Right cardiac atrium (tissue), 5 donors: ENCODE measurements at regions not wholly inside any gene's neighbourhood (a gene's known extent, or its start where the extent isn't known, plus 50 kb on each side); places are given as distances from the start of the nearest gene placed in this dataset.
"Not testable (repeated sequence)": the region's sequence is repeated elsewhere in the genome, so short reads cannot be mapped to it uniquely, and the experiment has no call there.

Source experiments
- ATAC-seq, 2 donors: fragments of 200-7000 bp; cut with Tn5 transposase; one replicate each; pipeline versions ENCODE4 v1.8.0 to v1.9.1; 2020; ENCODE audit warnings: moderate library complexity in 2 of 2, mild to moderate bottlenecking in 1 of 2
- DNase-seq, 3 donors: peaks; one replicate each; pipeline ENCODE4 v3.0.0-alpha.2; 2020
- H3K27ac ChIP-seq: one replicate; pipeline ENCODE4 v1.5.1; 2013; ENCODE audit warnings: mild to moderate bottlenecking, low read length, control low read depth, moderate library complexity
- H3K27me3 ChIP-seq: one replicate; pipeline ENCODE4 v1.6.1; 2013; ENCODE audit not compliant: control insufficient read depth, insufficient read depth
- H3K4me1 ChIP-seq: one replicate; pipeline ENCODE4 v1.6.1; 2013; ENCODE audit warnings: low read length; ENCODE audit not compliant: control insufficient read depth, insufficient read depth
- H3K4me3 ChIP-seq: one replicate; pipeline ENCODE4 v1.5.1; 2013; ENCODE audit warnings: low read length, control low read depth
- H3K9me3 ChIP-seq: one replicate; pipeline ENCODE4 v1.6.1; 2013; ENCODE audit warnings: low read length; ENCODE audit not compliant: control insufficient read depth
- WGBS: extraction: QIAGEN DNeasy Blood & Tissue Kit; methylation state at CpG from one replicate; pipeline ENCODE4 v1.1.7; 2013; 5-methylcytosine and 5-hydroxymethylcytosine counted together
- intact Hi-C, 4 donors: fragments of 100-400 bp; cut with DNase I; formaldehyde crosslinking; loops; one replicate each; pipeline versions ENCODE4 v1.11.0 to v1.14.0; 2022 to 2023
- donor health status: healthy with polysubstance abuse.
- donor health status: DM: no; HTN: yes; CAD: no.
- donor health status: DM: no; HTN: no; CAD: no.
- donor health status: DM: no; HTN: yes; CAD: no; lungs with severe emphysema.
- donor health status: DM: yes; HTN: yes; CAD: no.

- DNase-seq (peak; percentile 48 to 73 (median 71)), ATAC-seq (peak; percentile 88 to 89)
- no peak overlapping the region for H3K4me3 ChIP-seq
- H3K27me3 ChIP-seq: no peaks in the 10 kb centered on the region
- peak overlapping the region; percentile 76 for H3K27ac ChIP-seq
- H3K9me3 ChIP-seq: no peaks in the 10 kb centered on the region
- no peaks in the 10 kb centered on the region for H3K4me1 ChIP-seq
- 48% methylated on average over 29 of the region's 29 CpGs for WGBS
- intact Hi-C loops: no loop called here
These were observed 72.2 kb upstream of the SLC25A33 start for GRCh38 chr1:9466780-9467758.

GRCh38 chr1:9469882-9470281 lies 69.4 kb upstream of the SLC25A33 start:
- WGBS: 91% methylated on average over 3 of the region's 3 CpGs
- DNase-seq, H3K4me3 ChIP-seq, ATAC-seq, H3K27me3 ChIP-seq, H3K27ac ChIP-seq, H3K4me1 ChIP-seq, H3K9me3 ChIP-seq, intact Hi-C loops: not testable (repeated sequence)

GRCh38 chr1:9471679-9472078 lies 67.6 kb upstream of the SLC25A33 start:
- intact Hi-C loops: no loop called here
- Histone ChIP-seq H3K9me3 (no peaks in the 10 kb centered on the region), H3K27me3 (no peaks in the 10 kb centered on the region), H3K27ac (no peak overlapping the region), H3K4me1 (no peaks in the 10 kb centered on the region), H3K4me3 (no peak overlapping the region)
- ATAC-seq (no peak), DNase-seq (peak in 1 of 3 donors; percentile 43)
- 57% methylated on average over 15 of the region's 15 CpGs for WGBS

GRCh38 chr1:9472386-9473031 lies 66.8 kb upstream of the SLC25A33 start:
- 57% methylated on average over 13 of the region's 13 CpGs for WGBS
- H3K27ac ChIP-seq: peak overlapping the region; percentile 30
- DNase-seq (peak in 1 of 3 donors; percentile 26), ATAC-seq (no peak)
- intact Hi-C loops: no loop called here
- no peaks in the 10 kb centered on the region for H3K27me3 ChIP-seq
- no peaks in the 10 kb centered on the region for H3K9me3 ChIP-seq
- H3K4me3 ChIP-seq: no peak overlapping the region
- H3K4me1 ChIP-seq: no peaks in the 10 kb centered on the region

GRCh38 chr1:9473032-9473807 lies 66.0 kb upstream of the SLC25A33 start:
- peak overlapping the region; percentile 30 for H3K27ac ChIP-seq
- 41% methylated on average over 14 of the region's 14 CpGs for WGBS

GRCh38 chr1:9475061-9475627 lies 64.1 kb upstream of the SLC25A33 start:
- no peaks in the 10 kb centered on the region for H3K9me3 ChIP-seq
- H3K4me3 ChIP-seq: no peak overlapping the region
- ATAC-seq (no peak), DNase-seq (peak in 1 of 3 donors; percentile 53)
- no peaks in the 10 kb centered on the region for H3K27me3 ChIP-seq
- H3K27ac ChIP-seq: no peak overlapping the region
- intact Hi-C loops: no loop called here
- 76% methylated on average over 15 of the region's 15 CpGs for WGBS
- no peaks in the 10 kb centered on the region for H3K4me1 ChIP-seq

More at GRCh38 chr1:9473032-9473807, 66.0 kb upstream of the SLC25A33 start:
- ATAC-seq: peak; percentile 95 to 96
- H3K4me1 ChIP-seq: no peaks in the 10 kb centered on the region
- DNase-seq: peak; percentile 89 to 93 (median 90)
- no peaks in the 10 kb centered on the region for H3K9me3 ChIP-seq
- H3K27me3 ChIP-seq: no peaks in the 10 kb centered on the region
- intact Hi-C loops: no loop called here
- H3K4me3 ChIP-seq: no peak overlapping the region

- Histone ChIP-seq H3K4me3 (no peak overlapping the region), H3K4me1 (no peaks in the 10 kb centered on the region), H3K27me3 (no peaks in the 10 kb centered on the region), H3K9me3 (no peaks in the 10 kb centered on the region), H3K27ac (no peak overlapping the region)
- peak in 1 of 3 donors; percentile 2 for DNase-seq
- WGBS: 64% methylated on average over 4 of the region's 4 CpGs
- ATAC-seq: no peak
- intact Hi-C loops: no loop called here
These were observed 62.3 kb upstream of the SLC25A33 start for GRCh38 chr1:9476790-9477463.

GRCh38 chr1:9477535-9477934 lies 61.7 kb upstream of the SLC25A33 start:
- intact Hi-C loops: no loop called here
- no peak overlapping the region for H3K27ac ChIP-seq
- no peaks in the 10 kb centered on the region for H3K9me3 ChIP-seq
- no peak overlapping the region for H3K4me3 ChIP-seq
- ATAC-seq (no peak), DNase-seq (peak in 1 of 3 donors; percentile 6)
- WGBS: 85% methylated on average over 4 of the region's 4 CpGs
- H3K27me3 ChIP-seq: no peaks in the 10 kb centered on the region
- no peaks in the 10 kb centered on the region for H3K4me1 ChIP-seq

- H3K4me1 ChIP-seq: no peaks in the 10 kb centered on the region
- no peaks in the 10 kb centered on the region for H3K27me3 ChIP-seq
- H3K9me3 ChIP-seq: no peaks in the 10 kb centered on the region
- no peak overlapping the region for H3K27ac ChIP-seq
- no peak overlapping the region for H3K4me3 ChIP-seq
- DNase-seq (no peak), ATAC-seq (no peak)
- intact Hi-C loops: no loop called here
- WGBS: 89% methylated on average over 6 of the region's 6 CpGs
These were observed 61.2 kb upstream of the SLC25A33 start for GRCh38 chr1:9478021-9478420.

- Histone ChIP-seq H3K4me1 (no peaks in the 10 kb centered on the region), H3K9me3 (no peaks in the 10 kb centered on the region), H3K27me3 (no peaks in the 10 kb centered on the region), H3K4me3 (no peak overlapping the region), H3K27ac (no peak overlapping the region)
- DNase-seq: no peak
- no peak for ATAC-seq
- WGBS: 58% methylated on average over 6 of the region's 6 CpGs
- intact Hi-C loops: no loop called here
These were observed 58.2 kb upstream of the SLC25A33 start for GRCh38 chr1:9481048-9481447.
